ENCODE measurements at regions not wholly inside any gene's neighbourhood (a gene's known extent, or its start where the extent isn't known, plus 50 kb on each side); places are given as distances from the start of the nearest gene placed in this dataset.
"Not testable (repeated sequence)": the region's sequence is repeated elsewhere in the genome, so short reads cannot be mapped to it uniquely, and the experiment has no call there.

DNA sequence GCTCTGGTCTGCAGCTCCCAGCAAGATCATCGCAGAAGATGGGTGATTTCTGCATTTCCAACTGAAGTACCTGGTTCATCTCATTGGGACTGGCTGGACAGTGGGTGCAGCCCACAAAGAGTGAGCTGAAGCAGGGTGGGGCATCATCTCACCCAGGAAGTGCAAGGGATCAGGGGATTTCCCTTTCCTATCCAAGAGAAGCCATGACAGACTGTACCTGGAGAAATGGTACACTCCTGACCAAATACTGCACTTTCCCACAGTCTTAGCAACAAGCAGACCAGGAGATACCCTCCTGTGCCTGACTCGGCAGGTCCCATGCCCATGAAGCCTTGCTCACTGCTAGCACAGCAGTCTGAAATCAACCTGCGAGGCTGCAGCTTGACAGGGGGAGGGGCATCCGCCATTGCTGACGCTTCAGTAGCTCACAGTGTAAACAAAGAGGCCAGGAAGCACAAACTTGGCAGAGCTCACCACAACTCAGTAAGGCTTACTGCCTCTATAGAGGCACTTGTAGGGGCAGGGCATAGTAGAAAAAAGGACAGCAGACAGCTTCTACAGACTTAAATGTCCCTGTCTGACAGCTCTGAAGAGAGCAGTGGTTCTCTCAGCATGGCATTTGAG is 60.5 kb downstream of the AREG start:
- 0 out of 2 replicates have a peak, but pooled peaks have one; percentile 20 for ATAC-seq
- peak; percentile 19 for DNase-seq (ENCODE audit: low spot score)
- H3K27me3 Mint-ChIP-seq (ENCODE audit: low read depth); H3K4me3 Mint-ChIP-seq; H3K4me1 Mint-ChIP-seq; POLR2A ChIA-PET; H3K27ac Mint-ChIP-seq; H3K36me3 Mint-ChIP-seq: not testable (repeated sequence)
- CTCF ChIA-PET, result interaction anchor here (0.6 kb wide), 1 partner anchor 55 kb away, joined by 3 read pairs; no protein-coding TSS in a partner anchor
- peaks cover 24% of the 10 kb centered on the region for H3K9me3 Mint-ChIP-seq

DNA sequence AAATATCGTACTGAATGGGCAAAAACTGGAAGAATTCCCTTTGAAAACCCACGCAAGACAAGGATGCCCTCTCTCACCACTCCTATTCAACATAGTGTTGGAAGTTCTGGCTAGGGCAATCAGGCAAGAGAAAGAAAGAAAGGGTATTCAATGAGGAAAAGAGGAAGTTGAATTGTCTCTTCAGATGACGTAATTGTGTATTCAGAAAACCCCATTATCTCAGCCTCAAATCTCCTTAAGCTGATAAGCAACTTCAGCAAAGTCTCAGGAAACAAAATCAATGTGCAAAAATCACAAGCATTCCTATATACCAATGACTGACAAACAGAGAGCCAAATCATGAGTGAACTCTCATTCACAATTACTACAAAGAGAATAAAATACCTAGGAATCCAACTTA is 64.4 kb downstream of the AREG start:
- peaks cover 27% of the 10 kb centered on the region for H3K9me3 Mint-ChIP-seq
- H3K36me3 Mint-ChIP-seq; H3K27me3 Mint-ChIP-seq (ENCODE audit: low read depth); H3K27ac Mint-ChIP-seq; ATAC-seq; H3K4me3 Mint-ChIP-seq; POLR2A ChIA-PET; DNase-seq (ENCODE audit: low spot score); H3K4me1 Mint-ChIP-seq: not testable (repeated sequence)
- CTCF ChIA-PET, result interaction anchor here (0.6 kb wide), 1 partner anchor 320 kb away, joined by 3 read pairs; no protein-coding TSS in a partner anchor

DNA sequence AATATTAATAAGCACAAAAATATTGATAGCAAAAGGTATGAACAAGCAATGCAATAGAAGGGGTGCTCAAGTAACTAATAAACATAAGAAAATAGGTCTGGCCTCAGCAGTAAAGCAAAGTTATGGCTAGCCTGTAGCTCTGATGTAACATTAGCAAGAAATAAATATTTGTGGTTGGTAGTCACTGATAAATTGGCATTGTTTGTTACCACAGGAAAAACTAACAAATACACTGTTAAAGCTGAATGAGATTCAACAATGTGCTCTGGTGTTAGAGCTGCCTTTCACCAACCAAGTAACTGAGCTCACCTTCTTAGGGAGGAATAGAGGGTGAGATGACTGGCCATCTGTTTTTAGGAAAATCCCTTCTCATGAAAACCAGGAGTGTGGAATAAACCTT is 71.4 kb downstream of the AREG start:
- no peaks in the 10 kb centered on the region for H3K9me3 Mint-ChIP-seq
- no peaks in the 10 kb centered on the region for H3K4me1 Mint-ChIP-seq
- no peak for DNase-seq (ENCODE audit: low spot score)
- TF ChIP-seq MXD4 (CRISPR knock-in tag; IDR thresholded peaks at IDR 0.05; ENCODE audit: borderline replicate concordance), result no peak
- TF ChIP-seq, protein P1, sequence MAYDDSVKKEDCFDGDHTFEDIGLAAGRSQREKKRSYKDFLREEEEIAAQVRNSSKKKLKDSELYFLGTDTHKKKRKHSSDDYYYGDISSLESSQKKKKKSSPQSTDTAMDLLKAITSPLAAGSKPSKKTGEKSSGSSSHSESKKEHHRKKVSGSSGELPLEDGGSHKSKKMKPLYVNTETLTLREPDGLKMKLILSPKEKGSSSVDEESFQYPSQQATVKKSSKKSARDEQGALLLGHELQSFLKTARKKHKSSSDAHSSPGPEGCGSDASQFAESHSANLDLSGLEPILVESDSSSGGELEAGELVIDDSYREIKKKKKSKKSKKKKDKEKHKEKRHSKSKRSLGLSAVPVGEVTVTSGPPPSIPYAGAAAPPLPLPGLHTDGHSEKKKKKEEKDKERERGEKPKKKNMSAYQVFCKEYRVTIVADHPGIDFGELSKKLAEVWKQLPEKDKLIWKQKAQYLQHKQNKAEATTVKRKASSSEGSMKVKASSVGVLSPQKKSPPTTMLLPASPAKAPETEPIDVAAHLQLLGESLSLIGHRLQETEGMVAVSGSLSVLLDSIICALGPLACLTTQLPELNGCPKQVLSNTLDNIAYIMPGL (CRISPR knock-in tag; IDR thresholded peaks at IDR 0.05), result no peak
- no peak for TF ChIP-seq ZBTB21 (CRISPR knock-in tag; IDR thresholded peaks at IDR 0.05; ENCODE audit: borderline replicate concordance)
- no peak for TF ChIP-seq RORB (CRISPR knock-in tag; IDR thresholded peaks at IDR 0.05)
- TF ChIP-seq, protein P2, sequence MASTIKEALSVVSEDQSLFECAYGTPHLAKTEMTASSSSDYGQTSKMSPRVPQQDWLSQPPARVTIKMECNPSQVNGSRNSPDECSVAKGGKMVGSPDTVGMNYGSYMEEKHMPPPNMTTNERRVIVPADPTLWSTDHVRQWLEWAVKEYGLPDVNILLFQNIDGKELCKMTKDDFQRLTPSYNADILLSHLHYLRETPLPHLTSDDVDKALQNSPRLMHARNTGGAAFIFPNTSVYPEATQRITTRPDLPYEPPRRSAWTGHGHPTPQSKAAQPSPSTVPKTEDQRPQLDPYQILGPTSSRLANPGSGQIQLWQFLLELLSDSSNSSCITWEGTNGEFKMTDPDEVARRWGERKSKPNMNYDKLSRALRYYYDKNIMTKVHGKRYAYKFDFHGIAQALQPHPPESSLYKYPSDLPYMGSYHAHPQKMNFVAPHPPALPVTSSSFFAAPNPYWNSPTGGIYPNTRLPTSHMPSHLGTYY (CRISPR knock-in tag; IDR thresholded peaks at IDR 0.05), result no peak
- no peak for TF ChIP-seq ATF1 (CRISPR knock-in tag; IDR thresholded peaks at IDR 0.05)
- no peak for TF ChIP-seq ETV6 (CRISPR knock-in tag; IDR thresholded peaks at IDR 0.05)
- no peak for TF ChIP-seq PRRX2 (CRISPR knock-in tag; IDR thresholded peaks at IDR 0.05)
- TF ChIP-seq, protein P3, sequence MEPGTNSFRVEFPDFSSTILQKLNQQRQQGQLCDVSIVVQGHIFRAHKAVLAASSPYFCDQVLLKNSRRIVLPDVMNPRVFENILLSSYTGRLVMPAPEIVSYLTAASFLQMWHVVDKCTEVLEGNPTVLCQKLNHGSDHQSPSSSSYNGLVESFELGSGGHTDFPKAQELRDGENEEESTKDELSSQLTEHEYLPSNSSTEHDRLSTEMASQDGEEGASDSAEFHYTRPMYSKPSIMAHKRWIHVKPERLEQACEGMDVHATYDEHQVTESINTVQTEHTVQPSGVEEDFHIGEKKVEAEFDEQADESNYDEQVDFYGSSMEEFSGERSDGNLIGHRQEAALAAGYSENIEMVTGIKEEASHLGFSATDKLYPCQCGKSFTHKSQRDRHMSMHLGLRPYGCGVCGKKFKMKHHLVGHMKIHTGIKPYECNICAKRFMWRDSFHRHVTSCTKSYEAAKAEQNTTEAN (CRISPR knock-in tag; IDR thresholded peaks at IDR 0.05), result no peak
- TF ChIP-seq, protein P4, sequence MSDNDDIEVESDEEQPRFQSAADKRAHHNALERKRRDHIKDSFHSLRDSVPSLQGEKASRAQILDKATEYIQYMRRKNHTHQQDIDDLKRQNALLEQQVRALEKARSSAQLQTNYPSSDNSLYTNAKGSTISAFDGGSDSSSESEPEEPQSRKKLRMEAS (CRISPR knock-in tag; IDR thresholded peaks at IDR 0.05), result no peak
- TF ChIP-seq, protein P5, sequence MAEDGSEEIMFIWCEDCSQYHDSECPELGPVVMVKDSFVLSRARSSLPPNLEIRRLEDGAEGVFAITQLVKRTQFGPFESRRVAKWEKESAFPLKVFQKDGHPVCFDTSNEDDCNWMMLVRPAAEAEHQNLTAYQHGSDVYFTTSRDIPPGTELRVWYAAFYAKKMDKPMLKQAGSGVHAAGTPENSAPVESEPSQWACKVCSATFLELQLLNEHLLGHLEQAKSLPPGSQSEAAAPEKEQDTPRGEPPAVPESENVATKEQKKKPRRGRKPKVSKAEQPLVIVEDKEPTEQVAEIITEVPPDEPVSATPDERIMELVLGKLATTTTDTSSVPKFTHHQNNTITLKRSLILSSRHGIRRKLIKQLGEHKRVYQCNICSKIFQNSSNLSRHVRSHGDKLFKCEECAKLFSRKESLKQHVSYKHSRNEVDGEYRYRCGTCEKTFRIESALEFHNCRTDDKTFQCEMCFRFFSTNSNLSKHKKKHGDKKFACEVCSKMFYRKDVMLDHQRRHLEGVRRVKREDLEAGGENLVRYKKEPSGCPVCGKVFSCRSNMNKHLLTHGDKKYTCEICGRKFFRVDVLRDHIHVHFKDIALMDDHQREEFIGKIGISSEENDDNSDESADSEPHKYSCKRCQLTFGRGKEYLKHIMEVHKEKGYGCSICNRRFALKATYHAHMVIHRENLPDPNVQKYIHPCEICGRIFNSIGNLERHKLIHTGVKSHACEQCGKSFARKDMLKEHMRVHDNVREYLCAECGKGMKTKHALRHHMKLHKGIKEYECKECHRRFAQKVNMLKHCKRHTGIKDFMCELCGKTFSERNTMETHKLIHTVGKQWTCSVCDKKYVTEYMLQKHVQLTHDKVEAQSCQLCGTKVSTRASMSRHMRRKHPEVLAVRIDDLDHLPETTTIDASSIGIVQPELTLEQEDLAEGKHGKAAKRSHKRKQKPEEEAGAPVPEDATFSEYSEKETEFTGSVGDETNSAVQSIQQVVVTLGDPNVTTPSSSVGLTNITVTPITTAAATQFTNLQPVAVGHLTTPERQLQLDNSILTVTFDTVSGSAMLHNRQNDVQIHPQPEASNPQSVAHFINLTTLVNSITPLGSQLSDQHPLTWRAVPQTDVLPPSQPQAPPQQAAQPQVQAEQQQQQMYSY (CRISPR knock-in tag; IDR thresholded peaks at IDR 0.05), result no peak
- no peak for TF ChIP-seq ZNF671 (CRISPR knock-in tag; IDR thresholded peaks at IDR 0.05)
- TF ChIP-seq, protein P6, sequence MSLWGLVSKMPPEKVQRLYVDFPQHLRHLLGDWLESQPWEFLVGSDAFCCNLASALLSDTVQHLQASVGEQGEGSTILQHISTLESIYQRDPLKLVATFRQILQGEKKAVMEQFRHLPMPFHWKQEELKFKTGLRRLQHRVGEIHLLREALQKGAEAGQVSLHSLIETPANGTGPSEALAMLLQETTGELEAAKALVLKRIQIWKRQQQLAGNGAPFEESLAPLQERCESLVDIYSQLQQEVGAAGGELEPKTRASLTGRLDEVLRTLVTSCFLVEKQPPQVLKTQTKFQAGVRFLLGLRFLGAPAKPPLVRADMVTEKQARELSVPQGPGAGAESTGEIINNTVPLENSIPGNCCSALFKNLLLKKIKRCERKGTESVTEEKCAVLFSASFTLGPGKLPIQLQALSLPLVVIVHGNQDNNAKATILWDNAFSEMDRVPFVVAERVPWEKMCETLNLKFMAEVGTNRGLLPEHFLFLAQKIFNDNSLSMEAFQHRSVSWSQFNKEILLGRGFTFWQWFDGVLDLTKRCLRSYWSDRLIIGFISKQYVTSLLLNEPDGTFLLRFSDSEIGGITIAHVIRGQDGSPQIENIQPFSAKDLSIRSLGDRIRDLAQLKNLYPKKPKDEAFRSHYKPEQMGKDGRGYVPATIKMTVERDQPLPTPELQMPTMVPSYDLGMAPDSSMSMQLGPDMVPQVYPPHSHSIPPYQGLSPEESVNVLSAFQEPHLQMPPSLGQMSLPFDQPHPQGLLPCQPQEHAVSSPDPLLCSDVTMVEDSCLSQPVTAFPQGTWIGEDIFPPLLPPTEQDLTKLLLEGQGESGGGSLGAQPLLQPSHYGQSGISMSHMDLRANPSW (CRISPR knock-in tag; conservative IDR thresholded peaks at IDR 0.05; ENCODE audit: low read depth), result no peak
- TF ChIP-seq KAT7 (CRISPR knock-in tag; IDR thresholded peaks at IDR 0.05; ENCODE audit: borderline replicate concordance), result no peak
- TF ChIP-seq CBFB (CRISPR knock-in tag; IDR thresholded peaks at IDR 0.05; ENCODE audit: low read depth), result no peak
- TF ChIP-seq, protein P7, sequence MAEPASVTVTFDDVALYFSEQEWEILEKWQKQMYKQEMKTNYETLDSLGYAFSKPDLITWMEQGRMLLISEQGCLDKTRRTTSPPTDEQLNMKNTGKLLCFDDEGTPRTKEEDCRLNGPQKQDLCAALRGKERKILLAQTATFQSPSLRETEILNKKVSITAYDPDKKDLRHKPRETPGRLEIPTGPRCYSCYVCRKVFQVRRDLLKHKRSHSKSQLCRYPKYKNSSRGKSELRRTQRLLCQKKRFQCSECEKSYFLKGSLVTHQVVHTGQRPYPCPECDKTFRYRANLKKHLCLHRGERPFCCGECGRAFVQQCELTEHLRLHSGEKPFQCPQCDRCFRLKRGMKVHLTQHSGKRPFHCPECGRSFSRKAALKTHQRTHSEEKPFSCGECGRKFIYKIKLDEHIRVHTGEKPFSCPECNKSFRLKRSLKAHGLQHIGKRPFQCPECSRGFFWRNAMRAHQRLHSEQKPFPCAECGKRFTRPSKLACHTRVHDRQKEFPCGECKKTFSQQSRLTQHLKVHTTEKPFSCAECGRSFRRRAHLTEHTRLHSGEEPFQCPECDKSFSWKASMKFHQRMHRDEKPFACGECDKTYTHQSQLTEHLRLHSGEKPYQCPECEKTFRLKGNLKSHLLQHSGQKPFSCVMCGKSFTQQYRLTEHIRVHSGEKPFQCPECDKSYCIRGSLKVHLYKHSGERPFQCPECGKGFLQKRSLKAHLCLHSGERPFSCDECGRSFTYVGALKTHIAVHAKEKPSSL (CRISPR knock-in tag; conservative IDR thresholded peaks at IDR 0.05), result no peak
- ATAC-seq, result no peak
- ChIA-PET POLR2A (no interaction called here), CTCF (interaction anchor here (1.4 kb wide), 1 partner anchor 159 kb away, joined by 3 read pairs; no protein-coding TSS in a partner anchor)
- H3K36me3 Mint-ChIP-seq, result no peaks in the 10 kb centered on the region
- H3K4me3 Mint-ChIP-seq, result no peak overlapping the region
- no peak overlapping the region for H3K27ac Mint-ChIP-seq
- H3K27me3 Mint-ChIP-seq (ENCODE audit: low read depth), result no peaks in the 10 kb centered on the region
